Endothelial cell of umbilical vein (primary cell): ENCODE measurements at regions not wholly inside any gene's neighbourhood (a gene's known extent, or its start where the extent isn't known, plus 50 kb on each side); places are given as distances from the start of the nearest gene placed in this dataset.

ENCODE experiments used
- BruUV-seq: library from RNA; stranded (reverse); fragments of 400-500 nt; replicated peaks from 2 replicates; lab custom pipeline; 2021; lab: Mats Ljungman, UMichigan
- CTCF ChIA-PET: fragments of 300-600, 350-600 bp; sonication (Branson Sonifier 250); formaldehyde crosslinking; loops from one replicate; lab custom pipeline; 2021; ENCODE audit warnings: antibody characterized with exemption, inconsistent platforms; lab: Charles Lee
- POLR2A ChIA-PET: fragments of 300-600, 350-600 bp; sonication (Branson Sonifier 250); formaldehyde crosslinking; loops from one replicate; lab custom pipeline; 2021; ENCODE audit warnings: antibody characterized with exemption, inconsistent platforms; lab: Charles Lee
- DNase-seq: peaks from one replicate; pipeline ENCODE4 v3.0.0-alpha.2; 2011; ENCODE audit warnings: low read depth, low spot score
- FAIRE-seq: peaks from 2 replicates; lab custom pipeline; 2011; peaks lifted over from hg19 to GRCh38; lab: Jason Lieb, UNC
- H2AFZ ChIP-seq: 2 replicates; pipeline ENCODE4 v1.6.0; 2012; ENCODE audit warnings: low read depth, low read length, control low read depth, inconsistent platforms
- H3K27ac ChIP-seq: 2 replicates; pipeline ENCODE4 v1.5.1; 2011; ENCODE audit warnings: low read depth, mild to moderate bottlenecking, control low read depth, low read length, moderate library complexity; ENCODE audit not compliant: insufficient read depth
- H3K27me3 ChIP-seq, 2 experiments: 2 replicates each; pipeline versions ENCODE4 v1.6.0 to v1.6.1; 2011; ENCODE audit warnings: low read length in 2 of 2, mixed read lengths in 1 of 2; ENCODE audit not compliant: control insufficient read depth in 2 of 2, insufficient read depth in 2 of 2
- H3K36me3 ChIP-seq, 2 experiments: 2 replicates in 1 of 2; 3 replicates in 1 of 2; pipeline ENCODE4 v1.5.1; 2011; ENCODE audit warnings: low read length in 2 of 2, mild to moderate bottlenecking in 1 of 2, moderate library complexity in 1 of 2; ENCODE audit not compliant: control insufficient read depth in 2 of 2, insufficient read depth in 2 of 2; ENCODE audit errors: extremely low read depth in 1 of 2
- H3K4me1 ChIP-seq: 3 replicates; pipeline ENCODE4 v1.5.1; 2011; ENCODE audit warnings: mild to moderate bottlenecking, low read length; ENCODE audit not compliant: control insufficient read depth, insufficient read depth; ENCODE audit errors: extremely low read depth
- H3K4me2 ChIP-seq: 2 replicates; pipeline ENCODE4 v1.6.1; 2011; ENCODE audit warnings: low read length, control low read depth, mixed read lengths; ENCODE audit not compliant: insufficient read depth
- H3K4me3 ChIP-seq, 3 experiments: fragments of 200-600 bp in 1 of 3; sonication (generic), shearing (Covaris generic) in 1 of 3; replicated peaks in 1 of 3; 2 replicates each; pipeline ENCODE4 v1.5.1; 2011 to 2016; ENCODE audit warnings: control low read depth in 3 of 3, low read length in 3 of 3, mild to moderate bottlenecking in 2 of 3, inconsistent platforms in 1 of 3, low read depth in 1 of 3, moderate library complexity in 1 of 3; ENCODE audit not compliant: insufficient read depth in 1 of 3
- H3K79me2 ChIP-seq: 2 replicates; pipeline ENCODE4 v1.6.0; 2012; ENCODE audit warnings: low read length, inconsistent platforms; ENCODE audit not compliant: control insufficient read depth, insufficient read depth
- H3K9ac ChIP-seq: replicated peaks from 2 replicates; pipeline ENCODE3; 2011; ENCODE audit warnings: low read length, control low read depth; ENCODE audit not compliant: insufficient read depth; ENCODE audit errors: extremely low read depth
- H3K9me1 ChIP-seq: replicated peaks from 3 replicates; pipeline ENCODE4 v1.6.0; 2011; ENCODE audit warnings: mild to moderate bottlenecking, low read length; ENCODE audit not compliant: control insufficient read depth, insufficient read depth; ENCODE audit errors: extremely low read depth
- H3K9me3 ChIP-seq: replicated peaks from 2 replicates; pipeline ENCODE4 v1.5.1; 2012; ENCODE audit warnings: low read length, inconsistent platforms; ENCODE audit not compliant: control insufficient read depth, insufficient read depth
- H4K20me1 ChIP-seq: replicated peaks from 2 replicates; pipeline ENCODE3; 2011; ENCODE audit warnings: mild to moderate bottlenecking, low read length; ENCODE audit not compliant: control insufficient read depth, insufficient read depth; ENCODE audit errors: extremely low read depth
- CTCF ChIP-seq, 2 donors: IDR thresholded peaks; 1 replicate in 1 of 2; 2 replicates in 1 of 2; pipeline ENCODE4 v1.5.1; 2011; ENCODE audit warnings: low read length in 2 of 2, mild to moderate bottlenecking in 2 of 2, moderate library complexity in 2 of 2, control low read depth in 1 of 2, inconsistent platforms in 1 of 2, low read depth in 1 of 2; ENCODE audit not compliant: insufficient read depth in 1 of 2; ENCODE audit errors: extremely low read depth in 1 of 2
- EZH2 ChIP-seq: IDR thresholded peaks from 2 replicates; pipeline ENCODE4 v1.6.1; 2012; ENCODE audit warnings: borderline replicate concordance, low read depth, mild to moderate bottlenecking, moderate library complexity, low read length, inconsistent platforms; ENCODE audit not compliant: severe bottlenecking
- FOS ChIP-seq: IDR thresholded peaks from 2 replicates; pipeline ENCODE4 v1.6.1; 2011; ENCODE audit warnings: mild to moderate bottlenecking, low read length, moderate library complexity, borderline replicate concordance; ENCODE audit not compliant: insufficient read depth
- GATA2 ChIP-seq: IDR thresholded peaks from 2 replicates; pipeline ENCODE4 v1.7.0; 2011; ENCODE audit warnings: low read depth, mild to moderate bottlenecking, moderate library complexity, mixed read lengths, low read length; ENCODE audit not compliant: insufficient read length, insufficient read depth
- JUN ChIP-seq: IDR thresholded peaks from 2 replicates; pipeline ENCODE4 v1.6.1; 2011; ENCODE audit warnings: borderline replicate concordance, low read depth; ENCODE audit not compliant: insufficient read length, insufficient read depth
- MAX ChIP-seq: IDR thresholded peaks from 2 replicates; pipeline ENCODE4 v1.6.1; 2011; ENCODE audit not compliant: insufficient read depth, insufficient read length
- MYC ChIP-seq: IDR thresholded peaks from one replicate; pipeline ENCODE4 v1.6.1; 2011; ENCODE audit warnings: mild to moderate bottlenecking, low read depth, low read length
- POLR2A ChIP-seq: IDR thresholded peaks from 2 replicates; pipeline ENCODE4 v1.6.1; 2012; ENCODE audit warnings: low read depth, mild to moderate bottlenecking, control low read depth, low read length
- POLR2AphosphoS5 ChIP-seq: IDR thresholded peaks from 2 replicates; pipeline ENCODE4 v1.6.1; 2012; ENCODE audit warnings: low read depth, mild to moderate bottlenecking, control low read depth, low read length, moderate library complexity; ENCODE audit not compliant: insufficient read depth
- dilution Hi-C: fragments of 300-500 bp; cut with MboI; formaldehyde crosslinking; loops from one replicate; pipeline ENCODE4 v1.15.0; 2019; ENCODE audit warnings: low sequenced_read_pairs; ENCODE audit not compliant: extremely low pct_ligation_motif_present
- intact Hi-C: fragments of 100-400 bp; cut with micrococcal nuclease; formaldehyde crosslinking; loops from one replicate; pipeline ENCODE4 v1.10.0; 2022

DNA sequence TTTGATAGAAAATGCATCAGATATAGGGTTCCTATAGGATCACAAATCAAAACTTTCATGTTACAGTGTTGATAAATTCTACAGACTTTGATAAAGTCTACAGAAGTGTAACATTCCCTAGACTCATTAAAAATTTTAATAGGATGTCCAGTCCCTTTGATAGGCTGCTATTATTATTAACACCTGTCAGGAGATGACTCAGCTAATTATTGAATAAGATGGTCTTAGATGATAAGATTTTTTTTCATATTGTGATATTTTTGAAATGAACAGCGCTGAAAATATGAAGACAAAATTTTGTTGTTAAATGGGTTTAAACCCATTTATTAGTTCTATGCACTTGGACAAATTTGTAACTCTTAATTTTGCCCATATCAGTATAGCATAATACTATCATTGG is 356.8 kb upstream of the SLITRK1 start:
- H3K9me1 ChIP-seq = no peaks in the 10 kb centered on the region
- no peak overlapping the region for H2AFZ ChIP-seq
- BruUV-seq = no TSS peak
- H3K4me2 ChIP-seq = no peak overlapping the region
- intact Hi-C loops (no loop called here), dilution Hi-C loops (no loop called here)
- DNase-seq (no peak), FAIRE-seq (no peak)
- no peak overlapping the region for H3K9ac ChIP-seq
- no peaks in the 10 kb centered on the region for H3K9me3 ChIP-seq
- H4K20me1 ChIP-seq = no peaks in the 10 kb centered on the region
- no peak overlapping the region for H3K4me3 ChIP-seq
- H3K4me1 ChIP-seq = no peaks in the 10 kb centered on the region
- CTCF ChIA-PET = no interaction called here
- no peaks in the 10 kb centered on the region for H3K27me3 ChIP-seq
- TF ChIP-seq EZH2 (no peak), MYC (no peak), POLR2A (no peak), CTCF (IDR thresholded peaks at IDR 0.05; ENCODE audit: extremely low read depth in 1 of 2, insufficient read depth in 1 of 2, low read depth in 1 of 2, low read length in 2 of 2) (no peak), MAX (no peak), FOS (no peak), JUN (no peak), POLR2AphosphoS5 (no peak), GATA2 (no peak)
- H3K79me2 ChIP-seq = no peaks in the 10 kb centered on the region
- POLR2A ChIA-PET = no interaction called here
- H3K36me3 ChIP-seq = no peaks in the 10 kb centered on the region
- H3K27ac ChIP-seq = no peak overlapping the region
